HG03565 (cell line): ENCODE measurements at regions not wholly inside any gene's neighbourhood (a gene's known extent, or its start where the extent isn't known, plus 50 kb on each side); places are given as distances from the start of the nearest gene placed in this dataset.

ENCODE experiments used
- ATAC-seq: cut with Tn5 transposase; IDR thresholded peaks from one replicate; pipeline ENCODE4 v1.9.1; 2021; ENCODE audit warnings: mild to moderate bottlenecking, moderate library complexity; ENCODE audit not compliant: unreplicated experiment

- no peak for ATAC-seq
Observed at GRCh38 chr2:176534798-176535466, 265.7 kb downstream of the MTX2 start.

GRCh38 chr2:176535467-176536113, 266.3 kb downstream of the MTX2 start:
- ATAC-seq = no peak

GRCh38 chr2:176536439-176537133, 267.3 kb downstream of the MTX2 start:
- no peak for ATAC-seq

GRCh38 chr2:176537932-176538331, 268.7 kb downstream of the MTX2 start:
- ATAC-seq = no peak

- no peak for ATAC-seq
Observed at GRCh38 chr2:176540995-176541394, 271.8 kb downstream of the MTX2 start.

GRCh38 chr2:176542476-176542875, 273.2 kb downstream of the MTX2 start:
- no peak for ATAC-seq

GRCh38 chr2:176544557-176544956, 275.3 kb downstream of the MTX2 start:
- no peak for ATAC-seq

GRCh38 chr2:176544991-176545956, 276.0 kb downstream of the MTX2 start:
- ATAC-seq = no peak

GRCh38 chr2:176546550-176546949, 277.3 kb downstream of the MTX2 start:
- no peak for ATAC-seq

GRCh38 chr2:176552501-176553135, 283.4 kb downstream of the MTX2 start:
- ATAC-seq = no peak

GRCh38 chr2:176553685-176554100, 284.5 kb downstream of the MTX2 start:
- no peak for ATAC-seq

- ATAC-seq = no peak
Observed at GRCh38 chr2:176554101-176555048, 285.1 kb downstream of the MTX2 start.

GRCh38 chr2:176555112-176555511, 285.9 kb downstream of the MTX2 start:
- no peak for ATAC-seq

GRCh38 chr2:176555781-176556180, 286.5 kb downstream of the MTX2 start:
- ATAC-seq = no peak

- no peak for ATAC-seq
Observed at GRCh38 chr2:176556373-176556772, 287.1 kb downstream of the MTX2 start.

- ATAC-seq = no peak
Observed at GRCh38 chr2:176557821-176558220, 288.6 kb downstream of the MTX2 start.

- no peak for ATAC-seq
Observed at GRCh38 chr2:176558574-176559140, 289.4 kb downstream of the MTX2 start.

GRCh38 chr2:176560296-176560695, 291.1 kb downstream of the MTX2 start:
- no peak for ATAC-seq

- ATAC-seq = no peak
Observed at GRCh38 chr2:176561706-176562105, 292.5 kb downstream of the MTX2 start.
